ENCODE measurements at regions not wholly inside any gene's neighbourhood (a gene's known extent, or its start where the extent isn't known, plus 50 kb on each side); places are given as distances from the start of the nearest gene placed in this dataset.

DNA sequence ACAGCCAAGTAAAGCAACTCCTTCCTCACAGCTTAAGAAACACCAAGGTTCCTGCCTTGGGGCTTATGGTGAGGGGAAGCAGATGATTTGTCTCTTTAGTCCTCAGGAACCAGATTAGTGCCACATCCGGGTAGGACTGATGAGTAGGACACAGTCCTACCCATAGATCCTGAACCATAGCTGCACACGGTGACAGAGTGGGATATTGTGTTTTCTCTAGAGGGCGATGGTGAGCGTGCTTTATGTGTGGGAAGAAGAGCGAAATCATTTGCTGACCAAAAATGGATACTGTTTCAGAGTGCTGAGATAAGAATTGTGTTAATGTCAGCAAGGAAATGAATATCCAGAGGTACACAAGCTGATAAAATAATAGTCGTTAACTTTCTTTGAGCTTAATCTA lies 209.0 kb upstream of the FBXL7 start (continued):
- TF ChIP-seq CREB3 (tag; conservative IDR thresholded peaks at IDR 0.05; ENCODE audit: low read depth) (no peak), ZNF280A (IDR thresholded peaks at IDR 0.05; ENCODE audit: low read depth, partially characterized antibody) (no peak), ZNF12 (CRISPR knock-in tag; IDR thresholded peaks at IDR 0.05) (no peak)
- TF ChIP-seq, protein P1, sequence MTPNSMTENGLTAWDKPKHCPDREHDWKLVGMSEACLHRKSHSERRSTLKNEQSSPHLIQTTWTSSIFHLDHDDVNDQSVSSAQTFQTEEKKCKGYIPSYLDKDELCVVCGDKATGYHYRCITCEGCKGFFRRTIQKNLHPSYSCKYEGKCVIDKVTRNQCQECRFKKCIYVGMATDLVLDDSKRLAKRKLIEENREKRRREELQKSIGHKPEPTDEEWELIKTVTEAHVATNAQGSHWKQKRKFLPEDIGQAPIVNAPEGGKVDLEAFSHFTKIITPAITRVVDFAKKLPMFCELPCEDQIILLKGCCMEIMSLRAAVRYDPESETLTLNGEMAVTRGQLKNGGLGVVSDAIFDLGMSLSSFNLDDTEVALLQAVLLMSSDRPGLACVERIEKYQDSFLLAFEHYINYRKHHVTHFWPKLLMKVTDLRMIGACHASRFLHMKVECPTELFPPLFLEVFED (CRISPR knock-in tag; conservative IDR thresholded peaks at IDR 0.05): no peak

DNA sequence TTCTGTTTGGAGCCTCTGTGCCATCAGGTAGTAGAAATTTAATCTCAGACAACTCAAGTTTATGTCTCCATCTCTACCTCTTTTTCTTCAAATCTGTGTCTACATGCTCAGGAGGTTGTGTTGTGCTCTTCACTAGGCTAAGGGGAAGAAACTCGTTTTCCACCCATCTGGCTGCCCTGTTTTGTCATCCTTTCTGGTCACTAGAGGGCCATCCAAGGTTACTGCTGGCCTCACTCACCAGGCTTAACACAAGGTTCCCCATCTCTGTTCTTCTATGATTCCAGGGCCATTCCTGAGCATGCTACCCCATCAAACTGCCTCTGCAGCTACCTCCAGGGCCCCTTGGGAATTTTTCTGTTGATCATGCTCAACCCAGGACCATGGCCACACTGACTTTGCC lies 213.3 kb upstream of the FBXL7 start:
- TF ChIP-seq MAFF (IDR thresholded peaks at IDR 0.05; ENCODE audit: low read length): no peak
- TF ChIP-seq GTF3C2 (IDR thresholded peaks at IDR 0.05; ENCODE audit: borderline replicate concordance, extremely low read depth, insufficient read length): no peak
- TF ChIP-seq FOXO4 (CRISPR knock-in tag; IDR thresholded peaks at IDR 0.05): no peak
- TF ChIP-seq U2AF1 (optimal IDR thresholded peaks at IDR 0.05; ENCODE audit: low read depth, low read length): no peak
- no peak for TF ChIP-seq MEF2D (tag; conservative IDR thresholded peaks at IDR 0.05; ENCODE audit: low read depth)
- no peak for TF ChIP-seq CC2D1A (IDR thresholded peaks at IDR 0.05)
- TF ChIP-seq ZNF197 (CRISPR knock-in tag; IDR thresholded peaks at IDR 0.05; ENCODE audit: low read depth): no peak
- no peak for TF ChIP-seq NFIX (CRISPR knock-in tag; IDR thresholded peaks at IDR 0.05; ENCODE audit: low read depth)
- Histone ChIP-seq H3K4me1 (replicated peaks in 1 of 2; ENCODE audit: control insufficient read depth in 2 of 2, insufficient read depth in 2 of 2, low read length in 2 of 2) (no peaks in the 10 kb centered on the region), H3K9me3 (replicated peaks; ENCODE audit: control insufficient read depth, insufficient read depth, low read depth, low read length) (no peaks in the 10 kb centered on the region; the same call in 1 of the 2 replicates), H3K9me1 (ENCODE audit: control insufficient read depth, insufficient read depth, low read length) (no peaks in the 10 kb centered on the region), H3K9ac (ENCODE audit: insufficient read depth in 1 of 2, low read depth in 2 of 2, low read length in 2 of 2) (no peak overlapping the region), H3K4me3 (no peak overlapping the region), H3K36me3 (ENCODE audit: control insufficient read depth, insufficient read depth, low read length) (no peaks in the 10 kb centered on the region), H4K20me1 (replicated peaks; ENCODE audit: control insufficient read depth, insufficient read depth, low read length) (no peaks in the 10 kb centered on the region), H3K79me2 (ENCODE audit: control insufficient read depth, insufficient read depth, low read length) (no peaks in the 10 kb centered on the region), H2AFZ (ENCODE audit: low read depth, low read length) (no peak overlapping the region), H3K27ac (ENCODE audit: extremely low read depth, low read depth, low read length) (no peak overlapping the region), H3K4me2 (ENCODE audit: insufficient read depth, low read length) (no peak overlapping the region), H3K27me3 (ENCODE audit: control insufficient read depth in 2 of 2, insufficient read depth in 2 of 2, low read length in 2 of 2) (no peaks in the 10 kb centered on the region)
- FAIRE-seq: no peak
- in situ Hi-C loops (cut with MboI): no loop called here
- intact Hi-C loops (cut with micrococcal nuclease): no loop called here
- no peak for DNase-seq (ENCODE audit: extremely low read depth in 1 of 4, low spot score in 3 of 4)
- ChIA-PET CTCF (ENCODE audit: low intra/inter-chr PET ratio) (no interaction called here), POLR2A (interaction anchor here (0.7 kb wide), 1 partner anchor 352 kb away, joined by 3 read pairs; no protein-coding TSS in a partner anchor)
- no TSS peak for BruUV-seq (replicated peaks)
- ATAC-seq: no peak
- WGBS (ENCODE audit: insufficient coverage, low coverage, missing lambda C conversion rate): 0% methylated on average over 1 of the region's 1 CpG

All from K562 (cell line).